ENCODE measurements at regions not wholly inside any gene's neighbourhood (a gene's known extent, or its start where the extent isn't known, plus 50 kb on each side); places are given as distances from the start of the nearest gene placed in this dataset.

- no peak overlapping the region for H3K4me3 ChIP-seq (ENCODE audit: low read depth, low read length)
Measured at GRCh38 chr6:100269189-100269588, 195.5 kb downstream of the SIM1 start.

GRCh38 chr6:100268326-100268725, 196.4 kb downstream of the SIM1 start:
- no peak overlapping the region for H3K4me3 ChIP-seq (ENCODE audit: low read depth, low read length)

GRCh38 chr6:100267721-100268123, 197.0 kb downstream of the SIM1 start:
- no peak overlapping the region for H3K4me3 ChIP-seq (ENCODE audit: low read depth, low read length)

GRCh38 chr6:100266494-100267401, 198.0 kb downstream of the SIM1 start:
- H3K4me3 ChIP-seq (ENCODE audit: low read depth, low read length) = no peak overlapping the region

GRCh38 chr6:100262086-100262485, 202.6 kb downstream of the SIM1 start:
- H3K4me3 ChIP-seq (ENCODE audit: low read depth, low read length) = no peak overlapping the region

- no peak overlapping the region for H3K4me3 ChIP-seq (ENCODE audit: low read depth, low read length)
Measured at GRCh38 chr6:100261486-100261885, 203.2 kb downstream of the SIM1 start.

- no peak overlapping the region for H3K4me3 ChIP-seq (ENCODE audit: low read depth, low read length)
Measured at GRCh38 chr6:100260584-100260983, 204.1 kb downstream of the SIM1 start.

- H3K4me3 ChIP-seq (ENCODE audit: low read depth, low read length) = no peak overlapping the region
Measured at GRCh38 chr6:100259865-100260264, 204.9 kb downstream of the SIM1 start.

GRCh38 chr6:100258752-100259151, 206.0 kb downstream of the SIM1 start:
- no peak overlapping the region for H3K4me3 ChIP-seq (ENCODE audit: low read depth, low read length)

- no peak overlapping the region for H3K4me3 ChIP-seq (ENCODE audit: low read depth, low read length)
Measured at GRCh38 chr6:100257793-100258395, 206.8 kb downstream of the SIM1 start.

GRCh38 chr6:100255701-100256100, 209.0 kb downstream of the SIM1 start:
- H3K4me3 ChIP-seq (ENCODE audit: low read depth, low read length) = no peak overlapping the region

- no peak overlapping the region for H3K4me3 ChIP-seq (ENCODE audit: low read depth, low read length)
Measured at GRCh38 chr6:100247123-100247522, 217.6 kb downstream of the SIM1 start.

- no peak overlapping the region for H3K4me3 ChIP-seq (ENCODE audit: low read depth, low read length)
Measured at GRCh38 chr6:100246206-100246605, 218.5 kb downstream of the SIM1 start.

GRCh38 chr6:100240798-100241197, 223.9 kb downstream of the SIM1 start:
- no peak overlapping the region for H3K4me3 ChIP-seq (ENCODE audit: low read depth, low read length)

GRCh38 chr6:100237821-100238220, 226.9 kb downstream of the SIM1 start:
- no peak overlapping the region for H3K4me3 ChIP-seq (ENCODE audit: low read depth, low read length)

GRCh38 chr6:100236389-100236788, 228.3 kb downstream of the SIM1 start:
- no peak overlapping the region for H3K4me3 ChIP-seq (ENCODE audit: low read depth, low read length)

- no peak overlapping the region for H3K4me3 ChIP-seq (ENCODE audit: low read depth, low read length)
Measured at GRCh38 chr6:100235631-100236030, 229.1 kb downstream of the SIM1 start.

GRCh38 chr6:100234625-100235024, 230.1 kb downstream of the SIM1 start:
- H3K4me3 ChIP-seq (ENCODE audit: low read depth, low read length) = no peak overlapping the region

- H3K4me3 ChIP-seq (ENCODE audit: low read depth, low read length) = no peak overlapping the region
Measured at GRCh38 chr6:100232781-100233573, 231.7 kb downstream of the SIM1 start.

GRCh38 chr6:100230953-100231316, 233.8 kb downstream of the SIM1 start:
- no peak overlapping the region for H3K4me3 ChIP-seq (ENCODE audit: low read depth, low read length)

- no peak overlapping the region for H3K4me3 ChIP-seq (ENCODE audit: low read depth, low read length)
Measured at GRCh38 chr6:100230115-100230952, 234.4 kb downstream of the SIM1 start.
